Vagina (tissue), 2 donors: ENCODE measurements at regions not wholly inside any gene's neighbourhood (a gene's known extent, or its start where the extent isn't known, plus 50 kb on each side); places are given as distances from the start of the nearest gene placed in this dataset.

Source experiments
- POLR2A ChIP-seq, 2 donors: fragments of 450-650 bp; IDR thresholded peaks; one replicate each; pipeline ENCODE4 v1.6.1; 2017; ENCODE audit warnings: antibody characterized with exemption in 2 of 2, mild to moderate bottlenecking in 2 of 2, moderate library complexity in 2 of 2
- TF ChIP-seq, protein P1 (sequence below), 3 experiments: fragments of 450-650 bp in 2 of 3; fragments of 200-600 bp in 1 of 3; sonication (generic) in 1 of 3; IDR thresholded peaks; one replicate each; pipeline ENCODE4 v1.5.1; 2017 to 2019; ENCODE audit warnings: antibody characterized with exemption in 3 of 3, mild to moderate bottlenecking in 2 of 3, moderate library complexity in 2 of 3

DNA sequence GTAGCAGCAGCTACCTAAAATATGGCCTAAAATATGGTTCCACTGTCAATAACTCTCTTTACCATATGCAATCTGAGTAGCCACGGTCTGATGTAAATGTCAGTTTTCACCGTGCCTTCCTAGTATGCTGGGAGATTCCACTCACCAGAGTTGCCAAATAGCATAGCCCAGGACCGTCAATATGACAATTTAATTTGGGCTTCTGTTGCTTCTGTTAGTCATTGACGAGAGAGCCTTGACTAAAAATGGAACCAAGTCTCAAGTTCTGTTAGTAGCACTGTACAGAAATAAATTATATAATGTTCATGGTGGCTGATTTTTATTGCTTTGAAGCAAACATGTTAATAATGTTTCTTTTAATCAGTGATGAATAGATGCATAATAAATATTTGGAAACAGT is 348.4 kb downstream of the BCAT1 start:
- TF ChIP-seq, protein P1, sequence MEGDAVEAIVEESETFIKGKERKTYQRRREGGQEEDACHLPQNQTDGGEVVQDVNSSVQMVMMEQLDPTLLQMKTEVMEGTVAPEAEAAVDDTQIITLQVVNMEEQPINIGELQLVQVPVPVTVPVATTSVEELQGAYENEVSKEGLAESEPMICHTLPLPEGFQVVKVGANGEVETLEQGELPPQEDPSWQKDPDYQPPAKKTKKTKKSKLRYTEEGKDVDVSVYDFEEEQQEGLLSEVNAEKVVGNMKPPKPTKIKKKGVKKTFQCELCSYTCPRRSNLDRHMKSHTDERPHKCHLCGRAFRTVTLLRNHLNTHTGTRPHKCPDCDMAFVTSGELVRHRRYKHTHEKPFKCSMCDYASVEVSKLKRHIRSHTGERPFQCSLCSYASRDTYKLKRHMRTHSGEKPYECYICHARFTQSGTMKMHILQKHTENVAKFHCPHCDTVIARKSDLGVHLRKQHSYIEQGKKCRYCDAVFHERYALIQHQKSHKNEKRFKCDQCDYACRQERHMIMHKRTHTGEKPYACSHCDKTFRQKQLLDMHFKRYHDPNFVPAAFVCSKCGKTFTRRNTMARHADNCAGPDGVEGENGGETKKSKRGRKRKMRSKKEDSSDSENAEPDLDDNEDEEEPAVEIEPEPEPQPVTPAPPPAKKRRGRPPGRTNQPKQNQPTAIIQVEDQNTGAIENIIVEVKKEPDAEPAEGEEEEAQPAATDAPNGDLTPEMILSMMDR (IDR thresholded peaks at IDR 0.05) = no peak
- TF ChIP-seq POLR2A (IDR thresholded peaks at IDR 0.05) = no peak
